PC-3 (cell line): ENCODE measurements at regions not wholly inside any gene's neighbourhood (a gene's known extent, or its start where the extent isn't known, plus 50 kb on each side); places are given as distances from the start of the nearest gene placed in this dataset.

ENCODE experiments used
- CTCF ChIP-seq: fragments of 300-600 bp; sonication (generic); conservative IDR thresholded peaks from 2 replicates; pipeline ENCODE4 v1.5.1; 2017; ENCODE audit warnings: antibody characterized with exemption, low read depth, mild to moderate bottlenecking, low read length
- EZH2 ChIP-seq: fragments of 300-600 bp; sonication (generic); IDR thresholded peaks from one replicate; pipeline ENCODE4 v1.6.1; 2017; ENCODE audit warnings: antibody characterized with exemption, mild to moderate bottlenecking, low read length; ENCODE audit not compliant: unreplicated experiment
- EZH2phosphoT487 ChIP-seq: fragments of 300-600 bp; sonication (generic); IDR thresholded peaks from 2 replicates; pipeline ENCODE4 v1.6.1; 2018; ENCODE audit warnings: mild to moderate bottlenecking, antibody characterized with exemption, low read length, borderline replicate concordance

DNA sequence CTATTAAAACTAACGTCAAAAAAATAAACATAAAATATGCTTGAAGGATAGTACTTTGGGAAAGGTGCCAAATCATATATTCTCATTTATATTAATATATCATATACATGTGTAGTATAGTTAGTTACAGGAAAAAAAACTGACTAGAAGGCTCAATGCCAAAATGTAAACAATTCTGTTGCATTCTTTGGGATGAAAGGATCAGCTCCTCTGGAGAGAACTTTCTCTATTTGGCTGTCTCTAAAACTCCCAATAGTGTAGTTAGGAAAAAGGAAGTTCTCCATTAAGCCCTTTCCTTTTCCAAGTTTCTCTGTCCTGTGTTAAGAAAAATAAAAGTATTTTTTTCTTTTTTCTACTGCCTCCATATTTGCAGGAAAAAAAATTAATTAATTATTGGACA, 86.5 kb upstream of the BTN3A2 start:
- TF ChIP-seq CTCF = no peak
- no peak for TF ChIP-seq EZH2
- no peak for TF ChIP-seq EZH2phosphoT487
